ENCODE measurements at regions not wholly inside any gene's neighbourhood (a gene's known extent, or its start where the extent isn't known, plus 50 kb on each side); places are given as distances from the start of the nearest gene placed in this dataset.

DNA sequence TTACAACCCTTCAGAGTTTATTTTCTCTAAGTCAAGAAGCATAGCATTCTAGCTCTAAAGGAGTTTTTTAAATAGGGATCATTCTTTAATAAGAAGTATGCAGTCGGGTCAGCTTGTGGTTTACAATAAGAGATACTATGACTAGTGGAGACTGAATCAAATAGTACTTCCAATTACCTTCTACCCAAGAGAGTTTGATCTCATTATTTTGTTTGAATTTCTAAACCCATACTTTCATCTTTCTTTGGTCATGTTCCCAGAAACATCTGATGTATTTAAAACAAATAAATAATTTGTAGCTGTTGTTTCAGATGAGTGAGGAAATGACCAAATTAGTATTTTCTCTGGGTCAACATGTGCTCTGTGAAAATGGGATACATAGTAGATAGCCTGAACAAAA is 160.2 kb upstream of the CDH6 start:
- no peaks in the 10 kb centered on the region for H3K27me3 ChIP-seq
- no peaks in the 10 kb centered on the region for H3K36me3 ChIP-seq
- H3K4me3 ChIP-seq = no peak overlapping the region
- H3K9me3 ChIP-seq = no peaks in the 10 kb centered on the region
- no peaks in the 10 kb centered on the region for H3K4me1 ChIP-seq
- no peak overlapping the region for H3K27ac ChIP-seq
- intact Hi-C loops (cut with DNase I; ENCODE audit: low total_unique reads) = loop anchor here (10.0 kb wide), 1 partner anchor 88 kb away; no protein-coding TSS in a partner anchor
- TF ChIP-seq, protein P1, sequence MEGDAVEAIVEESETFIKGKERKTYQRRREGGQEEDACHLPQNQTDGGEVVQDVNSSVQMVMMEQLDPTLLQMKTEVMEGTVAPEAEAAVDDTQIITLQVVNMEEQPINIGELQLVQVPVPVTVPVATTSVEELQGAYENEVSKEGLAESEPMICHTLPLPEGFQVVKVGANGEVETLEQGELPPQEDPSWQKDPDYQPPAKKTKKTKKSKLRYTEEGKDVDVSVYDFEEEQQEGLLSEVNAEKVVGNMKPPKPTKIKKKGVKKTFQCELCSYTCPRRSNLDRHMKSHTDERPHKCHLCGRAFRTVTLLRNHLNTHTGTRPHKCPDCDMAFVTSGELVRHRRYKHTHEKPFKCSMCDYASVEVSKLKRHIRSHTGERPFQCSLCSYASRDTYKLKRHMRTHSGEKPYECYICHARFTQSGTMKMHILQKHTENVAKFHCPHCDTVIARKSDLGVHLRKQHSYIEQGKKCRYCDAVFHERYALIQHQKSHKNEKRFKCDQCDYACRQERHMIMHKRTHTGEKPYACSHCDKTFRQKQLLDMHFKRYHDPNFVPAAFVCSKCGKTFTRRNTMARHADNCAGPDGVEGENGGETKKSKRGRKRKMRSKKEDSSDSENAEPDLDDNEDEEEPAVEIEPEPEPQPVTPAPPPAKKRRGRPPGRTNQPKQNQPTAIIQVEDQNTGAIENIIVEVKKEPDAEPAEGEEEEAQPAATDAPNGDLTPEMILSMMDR (IDR thresholded peaks at IDR 0.05) = no peak
- TF ChIP-seq POLR2AphosphoS5 (IDR thresholded peaks at IDR 0.05) (no peak), POLR2A (IDR thresholded peaks at IDR 0.05) (no peak)
- no peak for DNase-seq (ENCODE audit: low spot score in 2 of 2)

DNA sequence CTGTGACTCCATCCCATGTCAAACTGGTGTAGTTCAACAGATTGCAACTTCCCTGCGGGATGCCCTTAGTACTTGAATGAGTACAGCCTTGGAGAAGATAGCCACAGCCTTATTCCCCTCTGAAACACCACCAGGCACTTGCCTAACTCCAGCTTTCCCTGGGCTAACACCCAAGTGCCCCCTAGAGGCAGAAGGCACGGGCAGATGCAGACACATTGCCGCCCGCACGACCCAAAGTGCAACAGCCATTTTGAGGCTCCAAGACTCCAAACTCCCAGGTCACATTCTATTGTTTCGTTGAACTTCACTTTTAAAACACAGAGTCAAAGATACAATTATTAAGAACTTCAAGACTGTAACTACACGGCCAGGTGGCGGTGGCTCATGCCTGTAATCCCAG is 163.6 kb upstream of the CDH6 start:
- Histone ChIP-seq H3K36me3 (no peaks in the 10 kb centered on the region), H3K9me3 (no peaks in the 10 kb centered on the region), H3K27ac (no peak overlapping the region), H3K27me3 (no peaks in the 10 kb centered on the region), H3K4me1 (no peaks in the 10 kb centered on the region), H3K4me3 (no peak overlapping the region)
- intact Hi-C loops (cut with DNase I; ENCODE audit: low total_unique reads) = loop anchor here (1.0 to 10.0 kb wide), 2 partner anchors 10 to 85 kb away; no protein-coding TSS in a partner anchor
- no peak for TF ChIP-seq POLR2A (IDR thresholded peaks at IDR 0.05)
- TF ChIP-seq POLR2AphosphoS5 (IDR thresholded peaks at IDR 0.05) = no peak
- TF ChIP-seq, protein P1 (IDR thresholded peaks at IDR 0.05) = no peak
- no peak for DNase-seq (ENCODE audit: low spot score in 2 of 2)

DNA sequence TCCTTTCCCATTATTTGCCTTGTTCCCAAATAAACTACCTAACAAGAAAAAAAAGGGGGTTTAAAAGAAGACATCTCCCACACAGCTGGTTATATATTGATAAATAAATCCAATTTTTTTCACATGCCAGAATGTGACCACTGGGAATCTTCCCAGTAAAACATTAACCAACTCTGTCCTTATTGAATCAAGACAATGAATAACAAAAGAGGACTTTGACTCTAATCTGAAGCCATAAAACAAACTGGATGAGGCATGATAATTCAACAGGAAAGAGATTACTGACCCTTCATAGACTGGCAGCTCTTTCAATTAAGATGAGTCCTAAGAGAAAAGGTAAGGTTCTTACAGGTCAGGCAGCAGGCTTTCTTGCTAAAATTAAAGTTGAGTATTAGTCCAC is 165.8 kb upstream of the CDH6 start:
- DNase-seq (ENCODE audit: low spot score in 2 of 2) = no peak
- Histone ChIP-seq H3K4me3 (no peak overlapping the region), H3K4me1 (no peaks in the 10 kb centered on the region), H3K9me3 (no peaks in the 10 kb centered on the region), H3K27ac (no peak overlapping the region), H3K27me3 (no peaks in the 10 kb centered on the region), H3K36me3 (no peaks in the 10 kb centered on the region)
- intact Hi-C loops (cut with DNase I; ENCODE audit: low total_unique reads) = no loop called here
- no peak for TF ChIP-seq POLR2A (IDR thresholded peaks at IDR 0.05)
- TF ChIP-seq POLR2AphosphoS5 (IDR thresholded peaks at IDR 0.05) = no peak
- TF ChIP-seq, protein P1 (IDR thresholded peaks at IDR 0.05) = no peak

DNA sequence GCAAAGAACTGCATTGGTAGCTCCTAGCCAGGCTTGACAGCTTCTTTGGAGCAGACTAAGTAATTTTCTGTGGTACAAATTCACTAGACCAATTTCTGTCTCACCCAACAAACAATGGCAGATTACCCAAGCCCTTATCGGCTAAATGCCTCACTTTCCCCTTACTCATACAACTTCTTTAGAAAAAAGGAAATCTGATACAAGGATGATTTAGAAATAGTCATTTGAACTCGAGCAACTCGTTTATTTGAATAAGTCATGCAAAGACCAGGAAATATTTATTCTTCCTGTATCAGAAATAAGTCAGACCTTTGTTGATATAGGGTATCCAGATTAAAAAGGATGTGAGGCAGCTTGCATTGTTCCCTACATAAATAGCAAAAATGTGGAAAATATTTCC is 170.4 kb upstream of the CDH6 start:
- H3K4me1 ChIP-seq = no peaks in the 10 kb centered on the region
- TF ChIP-seq POLR2AphosphoS5 (IDR thresholded peaks at IDR 0.05) (no peak), POLR2A (IDR thresholded peaks at IDR 0.05) (no peak)
- TF ChIP-seq, protein P1 (IDR thresholded peaks at IDR 0.05) = no peak
- no peak overlapping the region for H3K27ac ChIP-seq
- intact Hi-C loops (cut with DNase I; ENCODE audit: low total_unique reads) = no loop called here
- H3K9me3 ChIP-seq = no peaks in the 10 kb centered on the region
- no peak for DNase-seq (ENCODE audit: low spot score in 2 of 2)
- H3K27me3 ChIP-seq = no peaks in the 10 kb centered on the region
- no peaks in the 10 kb centered on the region for H3K36me3 ChIP-seq
- no peak overlapping the region for H3K4me3 ChIP-seq

DNA sequence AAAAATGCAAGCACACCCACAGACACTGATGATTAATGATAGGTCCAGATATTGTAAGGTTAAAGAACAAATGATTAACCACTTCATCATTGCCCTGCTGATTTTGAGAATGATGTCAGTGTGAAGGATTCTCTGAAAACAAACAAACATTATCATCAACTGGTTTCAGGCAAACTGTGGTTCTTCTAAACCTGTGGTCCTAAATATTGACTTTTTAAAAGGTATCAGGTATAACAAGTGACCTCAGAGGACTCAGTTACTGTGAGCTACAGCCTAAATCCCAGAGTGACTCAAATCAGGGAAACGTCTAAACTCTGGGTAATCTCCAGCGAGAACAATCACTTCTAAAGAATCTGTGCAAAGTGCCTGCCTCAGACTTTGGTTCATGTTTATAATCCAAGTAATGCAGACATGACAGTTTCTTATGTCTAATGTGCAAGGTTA is 172.3 kb upstream of the CDH6 start:
- no peak for DNase-seq (ENCODE audit: low spot score in 2 of 2)
- H3K9me3 ChIP-seq = no peaks in the 10 kb centered on the region
- intact Hi-C loops (cut with DNase I; ENCODE audit: low total_unique reads) = no loop called here
- TF ChIP-seq, protein P1 (IDR thresholded peaks at IDR 0.05) = no peak
- TF ChIP-seq POLR2AphosphoS5 (IDR thresholded peaks at IDR 0.05) (no peak), POLR2A (IDR thresholded peaks at IDR 0.05) (no peak)
- H3K27me3 ChIP-seq = no peaks in the 10 kb centered on the region
- H3K36me3 ChIP-seq = no peaks in the 10 kb centered on the region
- H3K27ac ChIP-seq = no peak overlapping the region
- H3K4me3 ChIP-seq = no peak overlapping the region
- H3K4me1 ChIP-seq = no peaks in the 10 kb centered on the region
